WTC11 (cell line): ENCODE measurements at regions not wholly inside any gene's neighbourhood (a gene's known extent, or its start where the extent isn't known, plus 50 kb on each side); places are given as distances from the start of the nearest gene placed in this dataset.

Source experiments
- ATF1 ChIP-seq: sonication (generic); formaldehyde crosslinking; IDR thresholded peaks from 2 replicates; pipeline ENCODE4 v1.8.1; 2023; ENCODE audit warnings: mild to moderate bottlenecking, moderate library complexity, missing genetic modification reagents
- IRF2 ChIP-seq: sonication (generic); formaldehyde crosslinking; IDR thresholded peaks from 2 replicates; pipeline ENCODE4 v1.8.0; 2022; ENCODE audit warnings: low read depth, missing genetic modification reagents, borderline replicate concordance
- MAX ChIP-seq: sonication (generic); formaldehyde crosslinking; IDR thresholded peaks from 2 replicates; pipeline ENCODE4 v1.8.0; 2022; ENCODE audit warnings: mild to moderate bottlenecking, missing genetic modification reagents
- SMAD3 ChIP-seq: sonication (generic); formaldehyde crosslinking; IDR thresholded peaks from 2 replicates; pipeline ENCODE4 v1.8.0; 2022; ENCODE audit warnings: missing genetic modification reagents, mild to moderate bottlenecking, borderline replicate concordance
- ZNF281 ChIP-seq: sonication (generic); formaldehyde crosslinking; IDR thresholded peaks from 2 replicates; pipeline ENCODE4 v1.8.0; 2023; ENCODE audit warnings: mild to moderate bottlenecking, missing genetic modification reagents
- TF ChIP-seq, protein P1 (sequence below): fragments of 200-600 bp; IDR thresholded peaks from 2 replicates; pipeline ENCODE4 v1.8.0; 2022; ENCODE audit warnings: antibody characterized with exemption

DNA sequence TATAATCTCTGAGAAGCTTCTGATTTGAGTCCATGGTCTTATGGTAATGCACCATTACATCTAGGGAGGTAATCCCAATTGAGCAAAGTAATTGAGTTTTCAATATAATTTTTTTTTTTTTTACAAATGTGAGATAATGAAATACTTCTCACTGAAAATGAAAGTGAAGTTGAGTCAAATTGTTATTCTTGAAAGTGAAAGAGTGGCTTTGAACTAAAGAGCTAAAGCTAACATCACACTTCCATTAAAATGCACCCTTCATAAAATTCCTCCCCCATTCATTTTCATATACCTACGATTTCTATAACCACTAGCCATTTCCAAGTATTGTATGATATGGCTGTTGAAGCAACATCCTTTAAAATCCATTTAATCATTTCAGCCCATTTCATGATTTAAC lies 149.1 kb upstream of the IMPG1 start:
- TF ChIP-seq, protein P1, sequence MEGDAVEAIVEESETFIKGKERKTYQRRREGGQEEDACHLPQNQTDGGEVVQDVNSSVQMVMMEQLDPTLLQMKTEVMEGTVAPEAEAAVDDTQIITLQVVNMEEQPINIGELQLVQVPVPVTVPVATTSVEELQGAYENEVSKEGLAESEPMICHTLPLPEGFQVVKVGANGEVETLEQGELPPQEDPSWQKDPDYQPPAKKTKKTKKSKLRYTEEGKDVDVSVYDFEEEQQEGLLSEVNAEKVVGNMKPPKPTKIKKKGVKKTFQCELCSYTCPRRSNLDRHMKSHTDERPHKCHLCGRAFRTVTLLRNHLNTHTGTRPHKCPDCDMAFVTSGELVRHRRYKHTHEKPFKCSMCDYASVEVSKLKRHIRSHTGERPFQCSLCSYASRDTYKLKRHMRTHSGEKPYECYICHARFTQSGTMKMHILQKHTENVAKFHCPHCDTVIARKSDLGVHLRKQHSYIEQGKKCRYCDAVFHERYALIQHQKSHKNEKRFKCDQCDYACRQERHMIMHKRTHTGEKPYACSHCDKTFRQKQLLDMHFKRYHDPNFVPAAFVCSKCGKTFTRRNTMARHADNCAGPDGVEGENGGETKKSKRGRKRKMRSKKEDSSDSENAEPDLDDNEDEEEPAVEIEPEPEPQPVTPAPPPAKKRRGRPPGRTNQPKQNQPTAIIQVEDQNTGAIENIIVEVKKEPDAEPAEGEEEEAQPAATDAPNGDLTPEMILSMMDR, result no peak
- TF ChIP-seq ZNF281, result no peak
- no peak for TF ChIP-seq IRF2
- no peak for TF ChIP-seq ATF1
- TF ChIP-seq MAX (CRISPR knock-in tag), result no peak
- TF ChIP-seq SMAD3 (CRISPR knock-in tag), result no peak
